Endothelial cell of umbilical vein (primary cell): ENCODE measurements at regions not wholly inside any gene's neighbourhood (a gene's known extent, or its start where the extent isn't known, plus 50 kb on each side); places are given as distances from the start of the nearest gene placed in this dataset.

ENCODE experiments used
- BruUV-seq: library from RNA; stranded (reverse); fragments of 400-500 nt; replicated peaks from 2 replicates; lab custom pipeline; 2021; lab: Mats Ljungman, UMichigan
- CTCF ChIA-PET: fragments of 300-600, 350-600 bp; sonication (Branson Sonifier 250); formaldehyde crosslinking; loops from one replicate; lab custom pipeline; 2021; ENCODE audit warnings: antibody characterized with exemption, inconsistent platforms; lab: Charles Lee
- POLR2A ChIA-PET: fragments of 300-600, 350-600 bp; sonication (Branson Sonifier 250); formaldehyde crosslinking; loops from one replicate; lab custom pipeline; 2021; ENCODE audit warnings: antibody characterized with exemption, inconsistent platforms; lab: Charles Lee
- DNase-seq: peaks from one replicate; pipeline ENCODE4 v3.0.0-alpha.2; 2011; ENCODE audit warnings: low read depth, low spot score
- FAIRE-seq: peaks from 2 replicates; lab custom pipeline; 2011; peaks lifted over from hg19 to GRCh38; lab: Jason Lieb, UNC
- H2AFZ ChIP-seq: 2 replicates; pipeline ENCODE4 v1.6.0; 2012; ENCODE audit warnings: low read depth, low read length, control low read depth, inconsistent platforms
- H3K27ac ChIP-seq: 2 replicates; pipeline ENCODE4 v1.5.1; 2011; ENCODE audit warnings: low read depth, mild to moderate bottlenecking, control low read depth, low read length, moderate library complexity; ENCODE audit not compliant: insufficient read depth
- H3K27me3 ChIP-seq, 2 experiments: 2 replicates each; pipeline versions ENCODE4 v1.6.0 to v1.6.1; 2011; ENCODE audit warnings: low read length in 2 of 2, mixed read lengths in 1 of 2; ENCODE audit not compliant: control insufficient read depth in 2 of 2, insufficient read depth in 2 of 2
- H3K36me3 ChIP-seq, 2 experiments: 2 replicates in 1 of 2; 3 replicates in 1 of 2; pipeline ENCODE4 v1.5.1; 2011; ENCODE audit warnings: low read length in 2 of 2, mild to moderate bottlenecking in 1 of 2, moderate library complexity in 1 of 2; ENCODE audit not compliant: control insufficient read depth in 2 of 2, insufficient read depth in 2 of 2; ENCODE audit errors: extremely low read depth in 1 of 2
- H3K4me1 ChIP-seq: 3 replicates; pipeline ENCODE4 v1.5.1; 2011; ENCODE audit warnings: mild to moderate bottlenecking, low read length; ENCODE audit not compliant: control insufficient read depth, insufficient read depth; ENCODE audit errors: extremely low read depth
- H3K4me2 ChIP-seq: 2 replicates; pipeline ENCODE4 v1.6.1; 2011; ENCODE audit warnings: low read length, control low read depth, mixed read lengths; ENCODE audit not compliant: insufficient read depth
- H3K4me3 ChIP-seq, 3 experiments: fragments of 200-600 bp in 1 of 3; sonication (generic), shearing (Covaris generic) in 1 of 3; replicated peaks in 1 of 3; 2 replicates each; pipeline ENCODE4 v1.5.1; 2011 to 2016; ENCODE audit warnings: control low read depth in 3 of 3, low read length in 3 of 3, mild to moderate bottlenecking in 2 of 3, inconsistent platforms in 1 of 3, low read depth in 1 of 3, moderate library complexity in 1 of 3; ENCODE audit not compliant: insufficient read depth in 1 of 3
- H3K79me2 ChIP-seq: 2 replicates; pipeline ENCODE4 v1.6.0; 2012; ENCODE audit warnings: low read length, inconsistent platforms; ENCODE audit not compliant: control insufficient read depth, insufficient read depth
- H3K9ac ChIP-seq: replicated peaks from 2 replicates; pipeline ENCODE3; 2011; ENCODE audit warnings: low read length, control low read depth; ENCODE audit not compliant: insufficient read depth; ENCODE audit errors: extremely low read depth
- H3K9me1 ChIP-seq: replicated peaks from 3 replicates; pipeline ENCODE4 v1.6.0; 2011; ENCODE audit warnings: mild to moderate bottlenecking, low read length; ENCODE audit not compliant: control insufficient read depth, insufficient read depth; ENCODE audit errors: extremely low read depth
- H3K9me3 ChIP-seq: replicated peaks from 2 replicates; pipeline ENCODE4 v1.5.1; 2012; ENCODE audit warnings: low read length, inconsistent platforms; ENCODE audit not compliant: control insufficient read depth, insufficient read depth
- H4K20me1 ChIP-seq: replicated peaks from 2 replicates; pipeline ENCODE3; 2011; ENCODE audit warnings: mild to moderate bottlenecking, low read length; ENCODE audit not compliant: control insufficient read depth, insufficient read depth; ENCODE audit errors: extremely low read depth
- CTCF ChIP-seq, 2 donors: IDR thresholded peaks; 1 replicate in 1 of 2; 2 replicates in 1 of 2; pipeline ENCODE4 v1.5.1; 2011; ENCODE audit warnings: low read length in 2 of 2, mild to moderate bottlenecking in 2 of 2, moderate library complexity in 2 of 2, control low read depth in 1 of 2, inconsistent platforms in 1 of 2, low read depth in 1 of 2; ENCODE audit not compliant: insufficient read depth in 1 of 2; ENCODE audit errors: extremely low read depth in 1 of 2
- EZH2 ChIP-seq: IDR thresholded peaks from 2 replicates; pipeline ENCODE4 v1.6.1; 2012; ENCODE audit warnings: borderline replicate concordance, low read depth, mild to moderate bottlenecking, moderate library complexity, low read length, inconsistent platforms; ENCODE audit not compliant: severe bottlenecking
- FOS ChIP-seq: IDR thresholded peaks from 2 replicates; pipeline ENCODE4 v1.6.1; 2011; ENCODE audit warnings: mild to moderate bottlenecking, low read length, moderate library complexity, borderline replicate concordance; ENCODE audit not compliant: insufficient read depth
- GATA2 ChIP-seq: IDR thresholded peaks from 2 replicates; pipeline ENCODE4 v1.7.0; 2011; ENCODE audit warnings: low read depth, mild to moderate bottlenecking, moderate library complexity, mixed read lengths, low read length; ENCODE audit not compliant: insufficient read length, insufficient read depth
- JUN ChIP-seq: IDR thresholded peaks from 2 replicates; pipeline ENCODE4 v1.6.1; 2011; ENCODE audit warnings: borderline replicate concordance, low read depth; ENCODE audit not compliant: insufficient read length, insufficient read depth
- MAX ChIP-seq: IDR thresholded peaks from 2 replicates; pipeline ENCODE4 v1.6.1; 2011; ENCODE audit not compliant: insufficient read depth, insufficient read length
- MYC ChIP-seq: IDR thresholded peaks from one replicate; pipeline ENCODE4 v1.6.1; 2011; ENCODE audit warnings: mild to moderate bottlenecking, low read depth, low read length
- POLR2A ChIP-seq: IDR thresholded peaks from 2 replicates; pipeline ENCODE4 v1.6.1; 2012; ENCODE audit warnings: low read depth, mild to moderate bottlenecking, control low read depth, low read length
- POLR2AphosphoS5 ChIP-seq: IDR thresholded peaks from 2 replicates; pipeline ENCODE4 v1.6.1; 2012; ENCODE audit warnings: low read depth, mild to moderate bottlenecking, control low read depth, low read length, moderate library complexity; ENCODE audit not compliant: insufficient read depth
- dilution Hi-C: fragments of 300-500 bp; cut with MboI; formaldehyde crosslinking; loops from one replicate; pipeline ENCODE4 v1.15.0; 2019; ENCODE audit warnings: low sequenced_read_pairs; ENCODE audit not compliant: extremely low pct_ligation_motif_present
- intact Hi-C: fragments of 100-400 bp; cut with micrococcal nuclease; formaldehyde crosslinking; loops from one replicate; pipeline ENCODE4 v1.10.0; 2022

- Histone ChIP-seq H3K36me3 (no peaks in the 10 kb centered on the region), H3K9me3 (no peaks in the 10 kb centered on the region), H3K9ac (no peak overlapping the region), H3K4me1 (no peaks in the 10 kb centered on the region), H2AFZ (no peak overlapping the region), H4K20me1 (no peaks in the 10 kb centered on the region), H3K27ac (no peak overlapping the region), H3K4me3 (no peak overlapping the region), H3K79me2 (no peaks in the 10 kb centered on the region), H3K4me2 (no peak overlapping the region), H3K27me3 (no peaks in the 10 kb centered on the region), H3K9me1 (no peaks in the 10 kb centered on the region)
- DNase-seq (no peak), FAIRE-seq (no peak)
- no TSS peak for BruUV-seq
- TF ChIP-seq MAX (no peak), CTCF (IDR thresholded peaks at IDR 0.05; ENCODE audit: extremely low read depth in 1 of 2, insufficient read depth in 1 of 2, low read depth in 1 of 2, low read length in 2 of 2) (no peak), GATA2 (no peak), POLR2A (no peak), POLR2AphosphoS5 (no peak), EZH2 (no peak), MYC (no peak), JUN (no peak), FOS (no peak)
- POLR2A ChIA-PET, result no interaction called here
- dilution Hi-C loops (no loop called here), intact Hi-C loops (loop anchor here (5.0 kb wide), 1 partner anchor 406 kb away; no protein-coding TSS in a partner anchor)
- CTCF ChIA-PET, result no interaction called here
These were observed 148.9 kb upstream of the TBC1D5 start for GRCh38 chr3:17891139-17891856.
